RWPE2 (cell line): ENCODE measurements at regions not wholly inside any gene's neighbourhood (a gene's known extent, or its start where the extent isn't known, plus 50 kb on each side); places are given as distances from the start of the nearest gene placed in this dataset.
A peak's percentile ranks its signal among the peaks of the same experiment; 100 is the strongest.

Experiments used
- ATAC-seq: fragments of 200-7000 bp; cut with Tn5 transposase; 3 replicates; pipeline ENCODE4 v1.9.1; 2021; ENCODE audit warnings: low read depth
- DNase-seq: peaks from one replicate; pipeline ENCODE4 v3.0.0-alpha.2; 2020; ENCODE audit warnings: low spot score
- H3K27ac ChIP-seq: fragments of 450-650 bp; 2 replicates; pipeline ENCODE4 v1.5.1; 2017; ENCODE audit warnings: mild to moderate bottlenecking; ENCODE audit not compliant: poor library complexity, severe bottlenecking
- H3K27me3 ChIP-seq: fragments of 250-450 bp; sonication (Bioruptor Pico); 2 replicates; pipeline ENCODE4 v1.5.1; 2021; ENCODE audit warnings: mild to moderate bottlenecking, moderate library complexity; ENCODE audit not compliant: insufficient read depth, poor library complexity, severe bottlenecking
- H3K36me3 ChIP-seq: fragments of 250-450 bp; sonication (Bioruptor Pico); 2 replicates; pipeline ENCODE4 v1.5.1; 2020; ENCODE audit warnings: low read depth, mild to moderate bottlenecking, moderate library complexity
- H3K4me1 ChIP-seq: fragments of 250-450 bp; sonication (Bioruptor Pico); 2 replicates; pipeline ENCODE4 v1.5.1; 2021; ENCODE audit warnings: mild to moderate bottlenecking, moderate library complexity; ENCODE audit not compliant: insufficient read depth, poor library complexity, severe bottlenecking
- H3K4me3 ChIP-seq: fragments of 250-450 bp; sonication (Bioruptor Pico); 2 replicates; pipeline ENCODE4 v1.5.1; 2021; ENCODE audit warnings: mild to moderate bottlenecking, moderate library complexity; ENCODE audit not compliant: severe bottlenecking
- H3K9me3 ChIP-seq: fragments of 250-450 bp; sonication (Bioruptor Pico); 2 replicates; pipeline ENCODE4 v1.5.1; 2021; ENCODE audit warnings: mild to moderate bottlenecking, moderate library complexity; ENCODE audit not compliant: severe bottlenecking
- TF ChIP-seq, protein P1 (sequence below): fragments of 450-650 bp; IDR thresholded peaks from one replicate; pipeline ENCODE4 v1.5.1; 2017; ENCODE audit warnings: mild to moderate bottlenecking, moderate library complexity; ENCODE audit not compliant: poor library complexity, severe bottlenecking

DNA sequence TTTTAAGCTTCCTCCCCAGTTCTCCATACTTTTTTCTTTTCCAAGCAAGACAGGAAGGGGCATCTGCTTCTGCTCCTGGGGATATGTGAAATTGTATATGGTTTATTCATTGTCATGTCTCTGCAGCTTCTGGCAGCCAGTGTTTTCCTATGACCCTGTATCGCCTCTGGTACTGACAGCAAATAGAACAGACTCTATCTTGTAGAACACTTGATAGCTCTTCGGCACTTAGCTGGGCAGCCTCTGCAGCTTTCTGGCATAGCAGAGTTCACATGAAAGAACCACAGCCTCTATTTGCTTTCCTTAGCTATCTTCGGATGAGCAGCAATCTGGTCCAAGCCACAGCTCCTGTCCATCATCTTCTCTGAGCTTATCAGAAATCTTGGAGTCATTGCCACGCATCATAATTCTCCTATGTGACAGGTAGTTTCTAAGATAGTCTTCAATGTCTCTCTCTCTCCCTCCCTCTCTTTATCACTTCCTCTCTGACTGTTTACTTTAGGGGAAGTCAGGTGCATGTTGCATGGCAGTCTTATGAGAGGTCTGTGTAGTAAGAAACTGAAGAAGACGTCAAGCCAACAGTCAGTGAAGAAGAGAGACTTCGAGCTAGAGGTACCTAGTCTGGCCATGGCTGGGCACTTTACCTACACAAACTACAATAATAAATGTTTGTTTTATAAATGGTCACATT is 627.7 kb upstream of the CDH2 start:
- H3K4me3 ChIP-seq = no peak overlapping the region
- H3K4me1 ChIP-seq = peaks cover 12% of the 10 kb centered on the region
- no peaks in the 10 kb centered on the region for H3K36me3 ChIP-seq
- DNase-seq = no peak
- ATAC-seq = no peak
- no peak overlapping the region for H3K27ac ChIP-seq
- TF ChIP-seq, protein P1, sequence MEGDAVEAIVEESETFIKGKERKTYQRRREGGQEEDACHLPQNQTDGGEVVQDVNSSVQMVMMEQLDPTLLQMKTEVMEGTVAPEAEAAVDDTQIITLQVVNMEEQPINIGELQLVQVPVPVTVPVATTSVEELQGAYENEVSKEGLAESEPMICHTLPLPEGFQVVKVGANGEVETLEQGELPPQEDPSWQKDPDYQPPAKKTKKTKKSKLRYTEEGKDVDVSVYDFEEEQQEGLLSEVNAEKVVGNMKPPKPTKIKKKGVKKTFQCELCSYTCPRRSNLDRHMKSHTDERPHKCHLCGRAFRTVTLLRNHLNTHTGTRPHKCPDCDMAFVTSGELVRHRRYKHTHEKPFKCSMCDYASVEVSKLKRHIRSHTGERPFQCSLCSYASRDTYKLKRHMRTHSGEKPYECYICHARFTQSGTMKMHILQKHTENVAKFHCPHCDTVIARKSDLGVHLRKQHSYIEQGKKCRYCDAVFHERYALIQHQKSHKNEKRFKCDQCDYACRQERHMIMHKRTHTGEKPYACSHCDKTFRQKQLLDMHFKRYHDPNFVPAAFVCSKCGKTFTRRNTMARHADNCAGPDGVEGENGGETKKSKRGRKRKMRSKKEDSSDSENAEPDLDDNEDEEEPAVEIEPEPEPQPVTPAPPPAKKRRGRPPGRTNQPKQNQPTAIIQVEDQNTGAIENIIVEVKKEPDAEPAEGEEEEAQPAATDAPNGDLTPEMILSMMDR = no peak
- H3K27me3 ChIP-seq = no peaks in the 10 kb centered on the region
- peaks cover 7% of the 10 kb centered on the region for H3K9me3 ChIP-seq

GRCh38 chr18:28802546-28802945 is 625.6 kb upstream of the CDH2 start:
- DNase-seq (no peak), ATAC-seq (peak; percentile 70)
- no peaks in the 10 kb centered on the region for H3K36me3 ChIP-seq
- TF ChIP-seq, protein P1 = no peak
- H3K4me3 ChIP-seq = no peak overlapping the region
- H3K27me3 ChIP-seq = no peaks in the 10 kb centered on the region
- peaks cover 14% of the 10 kb centered on the region for H3K4me1 ChIP-seq
- no peaks in the 10 kb centered on the region for H3K9me3 ChIP-seq
- peak overlapping the region; percentile 84 for H3K27ac ChIP-seq

GRCh38 chr18:28801876-28802275 is 624.9 kb upstream of the CDH2 start:
- Histone ChIP-seq H3K4me3 (no peak overlapping the region), H3K36me3 (no peaks in the 10 kb centered on the region), H3K27me3 (no peaks in the 10 kb centered on the region), H3K4me1 (peaks cover 18% of the 10 kb centered on the region), H3K9me3 (no peaks in the 10 kb centered on the region), H3K27ac (peak overlapping the region; percentile 84)
- DNase-seq (no peak), ATAC-seq (no peak)
- TF ChIP-seq, protein P1 = no peak

DNA sequence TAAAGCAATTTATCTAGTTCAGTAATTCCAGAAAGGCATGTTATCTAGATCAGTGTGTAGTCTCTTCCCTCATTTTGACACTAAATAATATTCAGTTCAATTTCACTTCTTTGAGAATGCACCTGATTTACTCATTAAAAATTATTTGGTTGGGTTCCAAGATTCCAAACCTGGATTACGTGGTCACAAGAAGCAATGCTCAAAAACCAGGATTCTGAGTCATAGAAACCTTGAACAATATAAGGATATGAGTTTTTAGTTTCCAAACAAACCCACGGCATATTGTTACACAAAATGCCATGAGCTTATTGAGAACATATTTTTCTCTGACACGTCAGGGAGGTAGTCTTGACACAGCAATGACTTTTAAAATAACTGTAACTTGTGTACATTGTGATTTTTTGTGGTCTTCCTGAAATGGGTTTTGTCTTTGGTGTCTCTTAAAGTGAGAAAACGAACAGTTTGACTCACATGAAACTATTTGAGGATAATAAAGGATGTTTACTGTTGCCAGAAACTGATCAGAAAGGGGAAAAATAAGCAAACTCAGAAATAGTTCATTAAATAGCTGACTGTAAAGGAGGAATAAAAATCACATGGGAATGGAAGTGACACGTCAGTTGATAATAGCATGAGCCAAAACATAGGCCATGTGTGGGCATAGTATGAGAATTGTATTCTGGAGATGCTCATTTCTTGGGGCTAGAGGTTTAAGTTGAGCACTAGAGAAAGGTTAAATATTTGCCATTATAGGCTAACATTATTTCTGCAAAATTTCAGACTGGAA is 617.7 kb upstream of the CDH2 start:
- peak overlapping the region; percentile 92 for H3K27ac ChIP-seq
- H3K27me3 ChIP-seq = no peaks in the 10 kb centered on the region
- no peaks in the 10 kb centered on the region for H3K36me3 ChIP-seq
- TF ChIP-seq, protein P1 = no peak
- no peak overlapping the region for H3K4me3 ChIP-seq
- peaks cover 46% of the 10 kb centered on the region for H3K4me1 ChIP-seq
- ATAC-seq = peak; percentile 94
- H3K9me3 ChIP-seq = no peaks in the 10 kb centered on the region
- no peak for DNase-seq

GRCh38 chr18:28793901-28794300 is 617.0 kb upstream of the CDH2 start:
- ATAC-seq = no peak
- peaks cover 46% of the 10 kb centered on the region for H3K4me1 ChIP-seq
- no peak for DNase-seq

More at GRCh38 chr18:28793901-28794300, 617.0 kb upstream of the CDH2 start:
- no peaks in the 10 kb centered on the region for H3K36me3 ChIP-seq
- no peaks in the 10 kb centered on the region for H3K9me3 ChIP-seq
- no peaks in the 10 kb centered on the region for H3K27me3 ChIP-seq
- peak overlapping the region; percentile 92 for H3K27ac ChIP-seq
- TF ChIP-seq, protein P1 = no peak
- H3K4me3 ChIP-seq = no peak overlapping the region
